H1 (cell line): ENCODE measurements at regions not wholly inside any gene's neighbourhood (a gene's known extent, or its start where the extent isn't known, plus 50 kb on each side); places are given as distances from the start of the nearest gene placed in this dataset.

Experiments used
- CTCF ChIA-PET: fragments of 300-600 bp; sonication (Branson Sonifier 250); formaldehyde crosslinking; loops from one replicate; lab custom pipeline; 2021; ENCODE audit not compliant: partially characterized antibody; lab: Charles Lee
- POLR2A ChIA-PET: fragments of 300-600 bp; sonication (Branson Sonifier 250); formaldehyde crosslinking; loops from one replicate; lab custom pipeline; 2021; ENCODE audit warnings: inconsistent platforms; ENCODE audit not compliant: partially characterized antibody; lab: Charles Lee
- DNase-seq, 2 experiments: peaks; one replicate each; pipeline versions ENCODE4 v3.0.0 to v3.0.0-alpha.2; 2010 to 2022; ENCODE audit warnings: low spot score in 2 of 2, low read depth in 1 of 2, mixed read lengths in 1 of 2
- FAIRE-seq: peaks from 2 replicates; lab custom pipeline; 2011; peaks lifted over from hg19 to GRCh38; lab: Jason Lieb, UNC
- H2AFZ ChIP-seq: 2 replicates; pipeline ENCODE4 v1.8.1; 2012; ENCODE audit warnings: low read length, inconsistent platforms
- H2AK5ac ChIP-seq: 2 replicates; pipeline ENCODE4 v1.6.1; 2013; ENCODE audit warnings: low read depth, low read length
- H2BK120ac ChIP-seq: replicated peaks from 2 replicates; pipeline ENCODE3; 2013; ENCODE audit warnings: low read depth, low read length, inconsistent platforms
- H2BK12ac ChIP-seq: 2 replicates; pipeline ENCODE4 v1.6.1; 2013; ENCODE audit warnings: low read depth, low read length
- H2BK15ac ChIP-seq: 2 replicates; pipeline ENCODE4 v1.6.1; 2013; ENCODE audit warnings: low read length
- H2BK20ac ChIP-seq: 2 replicates; pipeline ENCODE4 v1.6.1; 2013; ENCODE audit warnings: low read length
- H2BK5ac ChIP-seq: 2 replicates; pipeline ENCODE4 v1.6.1; 2013; ENCODE audit warnings: low read depth, low read length
- H3K14ac ChIP-seq: 2 replicates; pipeline ENCODE4 v1.6.1; 2013; ENCODE audit warnings: inconsistent platforms; ENCODE audit not compliant: insufficient read length
- H3K18ac ChIP-seq: 2 replicates; pipeline ENCODE4 v1.6.1; 2013; ENCODE audit warnings: low read length; ENCODE audit errors: extremely low read depth
- H3K23ac ChIP-seq: 2 replicates; pipeline ENCODE4 v1.6.1; 2013; ENCODE audit warnings: inconsistent platforms; ENCODE audit not compliant: insufficient read length
- H3K23me2 ChIP-seq: 2 replicates; pipeline ENCODE4 v1.6.1; 2013; ENCODE audit warnings: low read depth, low read length
- H3K27ac ChIP-seq: 2 replicates; pipeline ENCODE4 v1.6.1; 2011; ENCODE audit warnings: low read depth, low read length, inconsistent platforms
- H3K27me3 ChIP-seq, 4 experiments: replicated peaks in 1 of 4; 1 replicate in 1 of 4; 2 replicates in 3 of 4; pipeline versions ENCODE4 v1.6.1 to v1.8.1; 2011 to 2013; ENCODE audit warnings: low read length in 3 of 4, mild to moderate bottlenecking in 3 of 4, inconsistent platforms in 2 of 4, mixed read lengths in 2 of 4, moderate library complexity in 1 of 4; ENCODE audit not compliant: control insufficient read depth in 3 of 4, insufficient read depth in 3 of 4; ENCODE audit errors: extremely low read depth in 1 of 4
- H3K36me3 ChIP-seq, 4 experiments: 2 replicates each; pipeline versions ENCODE4 v1.6.1 to v1.8.1; 2011 to 2013; ENCODE audit warnings: mild to moderate bottlenecking in 4 of 4, low read length in 3 of 4, moderate library complexity in 2 of 4, control low read depth in 1 of 4, inconsistent platforms in 1 of 4; ENCODE audit not compliant: insufficient read depth in 4 of 4, control insufficient read depth in 2 of 4
- H3K4ac ChIP-seq: replicated peaks from 2 replicates; pipeline ENCODE3; 2013; ENCODE audit warnings: low read length, low read depth, mixed read lengths, inconsistent platforms; ENCODE audit not compliant: insufficient read length
- H3K4me1 ChIP-seq, 4 experiments: replicated peaks in 1 of 4; 1 replicate in 1 of 4; 2 replicates in 3 of 4; pipeline versions ENCODE4 v1.6.1 to v1.8.1; 2011 to 2013; ENCODE audit warnings: low read length in 3 of 4, inconsistent platforms in 2 of 4, mixed read lengths in 1 of 4; ENCODE audit not compliant: insufficient read depth in 4 of 4, control insufficient read depth in 3 of 4
- H3K4me2 ChIP-seq, 2 experiments: 2 replicates each; pipeline versions ENCODE4 v1.6.1 to v1.8.1; 2011 to 2013; ENCODE audit warnings: low read depth in 2 of 2, low read length in 2 of 2, control low read depth in 1 of 2, inconsistent platforms in 1 of 2, mild to moderate bottlenecking in 1 of 2; ENCODE audit not compliant: insufficient read depth in 1 of 2
- H3K4me3 ChIP-seq, 4 experiments: fragments of 200-600, 300-600 bp in 1 of 4; sonication (generic), shearing (Covaris generic), sonication (Bioruptor Twin) in 1 of 4; 2 replicates each; pipeline versions ENCODE4 v1.5.1 to v1.8.1; 2011 to 2016; ENCODE audit warnings: low read length in 4 of 4, low read depth in 3 of 4, control low read depth in 2 of 4, inconsistent platforms in 2 of 4, mild to moderate bottlenecking in 2 of 4, mixed read lengths in 1 of 4, moderate library complexity in 1 of 4; ENCODE audit not compliant: insufficient read depth in 2 of 4; ENCODE audit errors: extremely low read depth in 1 of 4
- H3K56ac ChIP-seq: replicated peaks from 2 replicates; pipeline ENCODE3; 2013; ENCODE audit warnings: low read depth, mild to moderate bottlenecking, mixed read lengths, low read length, inconsistent platforms; ENCODE audit not compliant: insufficient read length
- H3K79me1 ChIP-seq: 2 replicates; pipeline ENCODE4 v1.6.1; 2013; ENCODE audit warnings: low read depth, low read length, control low read depth
- H3K79me2 ChIP-seq, 2 experiments: 2 replicates each; pipeline versions ENCODE4 v1.6.1 to v1.8.1; 2012 to 2013; ENCODE audit warnings: low read length in 2 of 2, mild to moderate bottlenecking in 2 of 2, inconsistent platforms in 1 of 2; ENCODE audit not compliant: insufficient read depth in 2 of 2, control insufficient read depth in 1 of 2
- H3K9ac ChIP-seq, 4 experiments: replicated peaks in 1 of 4; 1 replicate in 1 of 4; 2 replicates in 3 of 4; pipeline versions ENCODE4 v1.6.1 to v1.8.1; 2011 to 2013; ENCODE audit warnings: low read depth in 3 of 4, low read length in 3 of 4, control low read depth in 2 of 4, mild to moderate bottlenecking in 2 of 4, moderate library complexity in 2 of 4, inconsistent platforms in 1 of 4; ENCODE audit errors: extremely low read depth in 1 of 4
- H3K9me3 ChIP-seq, 2 experiments: 2 replicates each; pipeline versions ENCODE4 v1.6.1 to v1.8.1; 2012 to 2013; ENCODE audit warnings: mild to moderate bottlenecking in 2 of 2, moderate library complexity in 2 of 2, control low read depth in 1 of 2, inconsistent platforms in 1 of 2, low read depth in 1 of 2, low read length in 1 of 2, mixed read lengths in 1 of 2; ENCODE audit not compliant: insufficient read depth in 2 of 2
- H4K20me1 ChIP-seq, 2 experiments: replicated peaks in 1 of 2; 2 replicates each; pipeline versions ENCODE3 to v1.8.1; 2011 to 2013; ENCODE audit warnings: inconsistent platforms in 2 of 2, low read length in 2 of 2, mild to moderate bottlenecking in 1 of 2; ENCODE audit not compliant: insufficient read depth in 2 of 2, control insufficient read depth in 1 of 2
- H4K5ac ChIP-seq: 2 replicates; pipeline ENCODE4 v1.6.1; 2013; ENCODE audit warnings: low read length, low read depth, mixed read lengths, inconsistent platforms; ENCODE audit not compliant: insufficient read length
- H4K8ac ChIP-seq: 2 replicates; pipeline ENCODE4 v1.8.0; 2013; ENCODE audit warnings: mild to moderate bottlenecking, moderate library complexity, low read length, inconsistent platforms; ENCODE audit not compliant: insufficient read depth; ENCODE audit errors: extremely low read depth
- H4K91ac ChIP-seq: replicated peaks from 2 replicates; pipeline ENCODE3; 2013; ENCODE audit warnings: low read length, mixed read lengths, inconsistent platforms; ENCODE audit not compliant: insufficient read length
- ATF2 ChIP-seq: IDR thresholded peaks from 2 replicates; pipeline ENCODE4 v1.6.1; 2012; ENCODE audit warnings: low read length, inconsistent platforms
- CBX5 ChIP-seq: fragments of 300-800, 300-1000 bp; sonication (generic); IDR thresholded peaks from 2 replicates; pipeline ENCODE4 v1.7.1; 2016; ENCODE audit warnings: antibody characterized with exemption, low read length, low read depth
- CBX8 ChIP-seq: fragments of 300-800, 300-1000 bp; sonication (generic); IDR thresholded peaks from 2 replicates; pipeline ENCODE4 v1.7.1; 2016; ENCODE audit warnings: low read depth, low read length, borderline replicate concordance
- WGBS, 2 experiments: shearing (Covaris generic) in 1 of 2; methylation state at CpG; one replicate each; pipeline versions ENCODE4 v1.1.6 to v1.1.7; 2013 to 2015; ENCODE audit warnings: low lambda C conversion rate in 2 of 2, mixed read lengths in 2 of 2, inconsistent platforms in 1 of 2, low coverage in 1 of 2, missing lambda C conversion rate in 1 of 2; ENCODE audit not compliant: insufficient replicate concordance in 2 of 2, insufficient coverage in 1 of 2, insufficient read length in 1 of 2; ENCODE audit errors: extremely low coverage in 1 of 2, missing lambda C conversion rate in 1 of 2; 5-methylcytosine and 5-hydroxymethylcytosine counted together

GRCh38 chr20:19847383-19847782, 89.3 kb downstream of the RIN2 start:
- H3K27ac ChIP-seq, result no peak overlapping the region
- no peak for FAIRE-seq
- H2BK12ac ChIP-seq, result no peak overlapping the region
- no peaks in the 10 kb centered on the region for H3K9me3 ChIP-seq
- no peaks in the 10 kb centered on the region; the same call in 1 of the 2 replicates for H3K23me2 ChIP-seq
- no peak overlapping the region for H3K4me3 ChIP-seq
- no peaks in the 10 kb centered on the region for H3K27me3 ChIP-seq
- ChIA-PET POLR2A (no interaction called here), CTCF (interaction anchor here (1.2 to 1.5 kb wide), 2 partner anchors 41 to 58 kb away, joined by 3 read pairs; no protein-coding TSS in a partner anchor)
- no peaks in the 10 kb centered on the region for H3K36me3 ChIP-seq
- H4K5ac ChIP-seq, result no peak overlapping the region
- H3K56ac ChIP-seq, result no peak overlapping the region
- H3K4ac ChIP-seq, result no peak overlapping the region
- no peaks in the 10 kb centered on the region for H3K79me2 ChIP-seq
- H2BK15ac ChIP-seq, result no peak overlapping the region
- H2BK20ac ChIP-seq, result no peak overlapping the region
- H3K9ac ChIP-seq, result no peak overlapping the region
- DNase-seq, result no peak
- peaks cover 0 to 4% (median 0%) of the 10 kb centered on the region in 4 experiments; a peak in 1 of 7 replicates for H3K4me1 ChIP-seq
- no peak overlapping the region for H2AK5ac ChIP-seq
- no peak overlapping the region for H3K4me2 ChIP-seq
- H2BK120ac ChIP-seq, result no peak overlapping the region
- no peak overlapping the region for H3K23ac ChIP-seq
- no peak for TF ChIP-seq CBX8
- no peak for TF ChIP-seq CBX5
- TF ChIP-seq ATF2, result no peak
- H3K14ac ChIP-seq, result no peak overlapping the region
- no peaks in the 10 kb centered on the region for H4K20me1 ChIP-seq
- no peak overlapping the region for H4K8ac ChIP-seq
- no peak overlapping the region for H3K18ac ChIP-seq
- 96% methylated on average over 3 of the region's 3 CpGs; no CpG with 5 or more reads in 1 of the 2 experiments for WGBS, 2 experiments
- no peak overlapping the region for H4K91ac ChIP-seq
- no peak overlapping the region for H2AFZ ChIP-seq
- no peaks in the 10 kb centered on the region for H3K79me1 ChIP-seq
- no peak overlapping the region for H2BK5ac ChIP-seq
